Lung (tissue), 11 donors: ENCODE measurements at regions not wholly inside any gene's neighbourhood (a gene's known extent, or its start where the extent isn't known, plus 50 kb on each side); places are given as distances from the start of the nearest gene placed in this dataset.

Source experiments
- ATAC-seq: fragments of 200-7000 bp; cut with Tn5 transposase; one replicate; pipeline ENCODE4 v1.9.1; 2020; ENCODE audit warnings: moderate number of reproducible peaks; ENCODE audit not compliant: insufficient read depth, low FRiP score
- DNase-seq, 3 donors: peaks; one replicate each; pipeline ENCODE4 v3.0.0-alpha.2; 2013 to 2017
- H3K27ac ChIP-seq, 2 donors: one replicate each; pipeline ENCODE4 v1.5.1; 2013; ENCODE audit warnings: mild to moderate bottlenecking in 2 of 2, moderate library complexity in 2 of 2, control low read depth in 1 of 2, inconsistent platforms in 1 of 2, low read depth in 1 of 2, low read length in 1 of 2
- H3K27me3 ChIP-seq, 3 donors: one replicate each; pipeline ENCODE4 v1.5.1; 2013; ENCODE audit warnings: low read length in 2 of 3; ENCODE audit not compliant: control insufficient read depth in 3 of 3, insufficient read depth in 3 of 3
- H3K36me3 ChIP-seq, 4 donors: one replicate each; pipeline ENCODE4 v1.5.1; 2013; ENCODE audit warnings: low read length in 4 of 4, mild to moderate bottlenecking in 1 of 4, moderate library complexity in 1 of 4; ENCODE audit not compliant: control insufficient read depth in 4 of 4, insufficient read depth in 4 of 4
- H3K4me1 ChIP-seq, 5 donors: one replicate each; pipeline ENCODE4 v1.5.1; 2013; ENCODE audit warnings: low read length in 5 of 5, mild to moderate bottlenecking in 2 of 5, moderate library complexity in 1 of 5; ENCODE audit not compliant: control insufficient read depth in 5 of 5, insufficient read depth in 5 of 5
- H3K4me3 ChIP-seq: one replicate; pipeline ENCODE4 v1.5.1; 2013; ENCODE audit warnings: mild to moderate bottlenecking, control low read depth, moderate library complexity
- H3K9ac ChIP-seq, 2 donors: one replicate each; pipeline ENCODE4 v1.5.1; 2013; ENCODE audit warnings: low read length in 2 of 2, control low read depth in 1 of 2; ENCODE audit not compliant: insufficient read depth in 1 of 2
- H3K9me3 ChIP-seq, 4 donors: one replicate each; pipeline ENCODE4 v1.5.1; 2013; ENCODE audit warnings: low read length in 3 of 4, mild to moderate bottlenecking in 1 of 4, moderate library complexity in 1 of 4; ENCODE audit not compliant: control insufficient read depth in 4 of 4, insufficient read depth in 3 of 4
- WGBS, 2 donors: extraction: QIAGEN DNeasy Blood & Tissue Kit; methylation state at CpG; one replicate each; pipeline ENCODE4 v1.1.7; 2013; 5-methylcytosine and 5-hydroxymethylcytosine counted together
- TF ChIP-seq, protein P1 (sequence below): IDR thresholded peaks from 2 replicates; pipeline ENCODE4 v1.5.1; 2012; ENCODE audit warnings: mild to moderate bottlenecking; ENCODE audit errors: control extremely low read depth, extremely low read depth
- donor health status: control.
- donor health status: control.
- donor health status: Bipolar disorder and iron deficiency.
- donor health status: healthy.
- donor health status: DM: yes; HTN: yes; CAD: no.

DNA sequence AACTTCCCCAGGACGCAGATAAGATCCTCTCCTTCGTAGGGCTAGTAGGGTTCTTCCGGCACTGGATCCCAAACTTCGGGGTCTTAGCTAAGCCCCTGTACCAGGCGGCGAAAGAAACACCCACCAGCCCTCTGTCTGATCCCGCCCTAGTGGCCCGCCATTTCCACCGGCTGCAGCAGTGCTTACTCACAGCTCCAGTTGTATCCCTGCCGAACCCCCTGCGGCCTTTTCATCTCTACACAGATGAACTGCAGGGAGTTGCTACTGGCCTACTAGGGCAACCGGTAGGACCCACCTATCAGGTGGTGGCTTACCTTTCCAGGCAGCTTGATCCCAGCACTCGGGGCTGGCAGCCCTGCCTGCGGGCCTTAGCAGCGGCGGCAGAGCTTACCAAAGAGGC lies 961.2 kb downstream of the RPA4 start:
- DNase-seq (no peak), ATAC-seq (no peak)
- Histone ChIP-seq H3K4me3 (no peak overlapping the region), H3K4me1 (no peaks in the 10 kb centered on the region), H3K36me3 (no peaks in the 10 kb centered on the region), H3K27ac (no peak overlapping the region), H3K9ac (no peak overlapping the region), H3K9me3 (peaks cover 0 to 18% (median 9%) of the 10 kb centered on the region in 4 donors), H3K27me3 (peaks cover 0 to 2% (median 0%) of the 10 kb centered on the region in 3 donors)
- TF ChIP-seq, protein P1, sequence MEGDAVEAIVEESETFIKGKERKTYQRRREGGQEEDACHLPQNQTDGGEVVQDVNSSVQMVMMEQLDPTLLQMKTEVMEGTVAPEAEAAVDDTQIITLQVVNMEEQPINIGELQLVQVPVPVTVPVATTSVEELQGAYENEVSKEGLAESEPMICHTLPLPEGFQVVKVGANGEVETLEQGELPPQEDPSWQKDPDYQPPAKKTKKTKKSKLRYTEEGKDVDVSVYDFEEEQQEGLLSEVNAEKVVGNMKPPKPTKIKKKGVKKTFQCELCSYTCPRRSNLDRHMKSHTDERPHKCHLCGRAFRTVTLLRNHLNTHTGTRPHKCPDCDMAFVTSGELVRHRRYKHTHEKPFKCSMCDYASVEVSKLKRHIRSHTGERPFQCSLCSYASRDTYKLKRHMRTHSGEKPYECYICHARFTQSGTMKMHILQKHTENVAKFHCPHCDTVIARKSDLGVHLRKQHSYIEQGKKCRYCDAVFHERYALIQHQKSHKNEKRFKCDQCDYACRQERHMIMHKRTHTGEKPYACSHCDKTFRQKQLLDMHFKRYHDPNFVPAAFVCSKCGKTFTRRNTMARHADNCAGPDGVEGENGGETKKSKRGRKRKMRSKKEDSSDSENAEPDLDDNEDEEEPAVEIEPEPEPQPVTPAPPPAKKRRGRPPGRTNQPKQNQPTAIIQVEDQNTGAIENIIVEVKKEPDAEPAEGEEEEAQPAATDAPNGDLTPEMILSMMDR: no peak
- WGBS, 2 donors: 93 to 95% methylated on average over 14 to 16 of the region's 16 CpGs

DNA sequence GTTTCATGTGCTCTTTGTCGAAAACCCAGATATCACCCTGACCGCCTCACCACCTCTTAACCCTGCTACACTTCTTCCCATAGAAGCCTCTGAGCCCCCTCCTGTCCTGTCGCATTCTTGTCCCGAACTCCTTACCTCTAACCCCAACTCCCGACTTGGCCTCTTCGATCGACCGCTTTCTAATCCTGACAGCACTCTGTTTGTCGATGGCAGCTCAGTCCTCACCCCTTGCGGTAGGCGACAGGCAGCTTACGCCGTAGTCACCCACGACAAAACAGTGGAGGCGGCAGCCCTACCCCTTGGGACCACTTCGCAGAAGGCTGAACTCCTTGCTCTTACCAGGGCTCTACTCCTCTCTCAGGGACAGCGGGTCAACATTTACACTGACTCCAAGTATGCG lies 961.7 kb downstream of the RPA4 start:
- TF ChIP-seq, protein P1: no peak
- DNase-seq (no peak), ATAC-seq (no peak)
- Histone ChIP-seq H3K9ac (no peak overlapping the region), H3K27ac (no peak overlapping the region), H3K27me3 (peaks cover 0 to 2% (median 0%) of the 10 kb centered on the region in 3 donors), H3K4me1 (no peaks in the 10 kb centered on the region), H3K36me3 (no peaks in the 10 kb centered on the region), H3K4me3 (no peak overlapping the region), H3K9me3 (peaks cover 0 to 18% (median 9%) of the 10 kb centered on the region in 4 donors)
- 98% methylated on average over 17 to 18 of the region's 18 CpGs for WGBS, 2 donors

- H3K9me3 ChIP-seq: peaks cover 0 to 18% (median 9%) of the 10 kb centered on the region in 4 donors
- H3K36me3 ChIP-seq: no peaks in the 10 kb centered on the region
- ATAC-seq (no peak), DNase-seq (no peak)
- 96 to 97% methylated on average over 9 to 12 of the region's 12 CpGs for WGBS, 2 donors
- H3K4me3 ChIP-seq: no peak overlapping the region
- H3K9ac ChIP-seq: no peak overlapping the region
- no peaks in the 10 kb centered on the region for H3K4me1 ChIP-seq
- H3K27me3 ChIP-seq: peaks cover 0 to 5% (median 0%) of the 10 kb centered on the region in 3 donors
- TF ChIP-seq, protein P1: no peak
- H3K27ac ChIP-seq: no peak overlapping the region
Observed at GRCh38 chrX:97846228-97846627, 962.5 kb downstream of the RPA4 start.

DNA sequence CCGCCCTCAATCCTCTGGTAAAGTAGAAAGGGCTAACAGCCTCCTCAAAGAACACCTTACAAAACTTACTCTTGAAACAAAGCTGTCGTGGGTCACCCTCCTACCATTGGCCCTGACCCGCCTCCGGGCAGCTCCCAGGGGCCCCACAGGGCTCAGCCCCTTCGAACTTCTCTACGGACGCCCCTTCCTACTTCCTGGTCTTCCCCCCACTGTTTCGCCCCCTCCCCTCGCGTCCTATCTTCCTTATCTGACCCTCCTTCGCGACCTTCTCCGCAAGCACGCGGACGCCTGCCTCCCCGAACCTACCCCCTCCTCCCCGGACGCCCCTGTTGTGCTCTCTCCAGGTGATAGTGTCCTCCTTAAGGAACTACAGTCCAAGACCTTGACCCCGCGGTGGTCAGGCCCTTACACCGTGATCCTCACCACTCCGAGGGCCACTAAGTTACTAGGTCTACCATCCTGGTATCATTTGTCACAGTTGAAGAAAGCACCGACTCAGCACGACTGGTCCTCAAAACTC lies 963.1 kb downstream of the RPA4 start:
- Histone ChIP-seq H3K36me3 (no peaks in the 10 kb centered on the region), H3K9me3 (peaks cover 0 to 18% (median 9%) of the 10 kb centered on the region in 4 donors), H3K27me3 (peaks cover 0 to 6% (median 0%) of the 10 kb centered on the region in 3 donors), H3K4me1 (no peaks in the 10 kb centered on the region), H3K27ac (no peak overlapping the region), H3K9ac (no peak overlapping the region), H3K4me3 (no peak overlapping the region)
- ATAC-seq (no peak), DNase-seq (no peak)
- TF ChIP-seq, protein P1: no peak
- 95 to 97% methylated on average over 23 to 25 of the region's 25 CpGs for WGBS, 2 donors
